ENCODE measurements at regions not wholly inside any gene's neighbourhood (a gene's known extent, or its start where the extent isn't known, plus 50 kb on each side); places are given as distances from the start of the nearest gene placed in this dataset.
A peak's percentile ranks its signal among the peaks of the same experiment; 100 is the strongest.

DNA sequence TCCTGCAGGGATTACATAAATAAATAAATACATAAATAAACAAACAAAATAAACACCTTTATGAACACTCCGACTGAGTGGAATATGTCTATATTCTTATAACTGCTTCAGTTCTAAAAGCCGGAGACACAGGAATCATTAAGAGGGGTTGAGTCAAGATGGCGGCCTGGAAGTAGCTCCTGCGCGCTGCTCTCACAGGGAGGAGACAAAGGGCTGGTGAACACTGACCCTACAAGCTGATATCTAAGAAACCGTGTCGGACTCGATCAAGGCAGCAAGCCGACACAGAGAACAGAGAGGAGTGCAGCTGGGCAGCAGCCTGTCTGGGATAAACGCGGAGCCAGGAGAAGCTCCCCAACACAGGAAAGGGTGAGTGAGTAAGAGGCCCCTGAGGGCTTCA is 1098.6 kb upstream of the NCAM2 start:
- no peak overlapping the region for H3K4me3 Mint-ChIP-seq
- DNase-seq (no peak), ATAC-seq (no peak)
- H3K4me1 Mint-ChIP-seq (ENCODE audit: low read depth) = no peaks in the 10 kb centered on the region
- H3K36me3 Mint-ChIP-seq (ENCODE audit: insufficient read depth) = no peaks in the 10 kb centered on the region
- H3K9me3 Mint-ChIP-seq = peaks cover 9% of the 10 kb centered on the region
- no peaks in the 10 kb centered on the region for H3K27me3 Mint-ChIP-seq (ENCODE audit: low read depth)

DNA sequence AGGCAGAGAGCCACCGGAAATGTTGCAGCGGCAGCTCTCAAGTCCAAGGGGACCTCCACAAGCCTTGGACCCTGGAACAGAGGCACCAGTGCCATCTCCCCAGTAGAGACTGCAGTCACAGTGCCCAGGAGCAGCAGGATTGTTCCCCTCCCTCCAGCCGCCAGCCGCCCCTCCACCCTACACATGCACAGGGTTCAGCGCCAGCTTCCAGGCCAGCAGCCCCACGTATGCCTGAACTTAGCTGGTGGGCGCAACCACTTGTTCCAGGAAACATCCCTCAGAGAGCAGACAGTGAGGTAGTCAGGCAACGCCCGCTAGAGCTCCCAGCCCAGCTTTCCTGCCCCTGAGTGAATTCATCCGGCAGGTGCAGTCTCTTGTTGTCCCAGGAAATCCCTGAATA is 1098.1 kb upstream of the NCAM2 start:
- Mint-ChIP-seq H3K4me3 (no peak overlapping the region), H3K27me3 (ENCODE audit: low read depth) (no peaks in the 10 kb centered on the region), H3K4me1 (ENCODE audit: low read depth) (no peaks in the 10 kb centered on the region), H3K9me3 (peaks cover 9% of the 10 kb centered on the region), H3K36me3 (ENCODE audit: insufficient read depth) (no peaks in the 10 kb centered on the region)
- no peak for DNase-seq
- peak in 1 of 2 donors; percentile 27 for ATAC-seq

DNA sequence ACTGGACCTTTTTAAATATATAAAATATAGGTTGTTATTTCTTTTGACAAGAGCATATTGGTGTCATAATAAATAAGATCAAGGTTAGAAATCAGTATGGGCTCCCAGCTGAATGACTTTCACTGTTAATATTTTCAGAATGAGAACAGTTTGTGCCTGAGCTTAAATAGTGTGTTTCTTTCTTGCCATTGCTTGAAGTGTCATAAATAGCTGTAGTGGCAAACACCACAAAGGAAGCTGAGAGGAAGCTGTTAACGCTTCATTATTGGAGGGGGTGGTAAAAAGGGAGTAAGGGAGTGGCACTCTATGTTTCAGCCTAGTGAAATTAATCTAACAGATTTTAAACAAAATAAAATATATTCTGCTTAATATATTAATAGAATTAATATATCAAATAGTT is 1089.8 kb upstream of the NCAM2 start:
- no peak for ATAC-seq
- H3K4me3 Mint-ChIP-seq = no peak overlapping the region
- no peaks in the 10 kb centered on the region for H3K27me3 Mint-ChIP-seq (ENCODE audit: low read depth)
- no peaks in the 10 kb centered on the region for H3K36me3 Mint-ChIP-seq (ENCODE audit: insufficient read depth)
- H3K9me3 Mint-ChIP-seq = no peaks in the 10 kb centered on the region
- no peak for DNase-seq
- no peaks in the 10 kb centered on the region for H3K4me1 Mint-ChIP-seq (ENCODE audit: low read depth)

DNA sequence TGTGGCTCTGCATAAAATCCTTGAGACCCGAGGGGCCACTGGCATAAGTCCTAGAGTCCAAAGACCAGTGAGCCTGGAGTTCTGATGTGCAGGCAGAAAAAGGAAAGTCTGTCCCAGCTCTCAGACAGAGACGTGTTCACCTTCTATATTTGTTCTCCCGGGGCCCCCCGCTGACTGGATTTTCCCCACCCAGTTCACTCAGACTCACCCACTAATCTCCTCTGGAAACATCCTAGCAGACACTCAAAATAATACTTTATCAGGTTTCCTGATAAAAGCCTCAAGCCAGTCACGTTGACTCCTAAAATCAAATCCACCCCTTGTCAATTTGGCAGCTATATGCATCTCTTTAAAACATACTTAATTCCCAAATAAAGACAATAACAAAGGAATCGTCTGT is 1084.2 kb upstream of the NCAM2 start:
- ATAC-seq (no peak), DNase-seq (no peak)
- Mint-ChIP-seq H3K36me3 (ENCODE audit: insufficient read depth) (no peaks in the 10 kb centered on the region), H3K4me1 (ENCODE audit: low read depth) (no peaks in the 10 kb centered on the region), H3K9me3 (no peaks in the 10 kb centered on the region), H3K27me3 (ENCODE audit: low read depth) (no peaks in the 10 kb centered on the region), H3K4me3 (no peak overlapping the region)

DNA sequence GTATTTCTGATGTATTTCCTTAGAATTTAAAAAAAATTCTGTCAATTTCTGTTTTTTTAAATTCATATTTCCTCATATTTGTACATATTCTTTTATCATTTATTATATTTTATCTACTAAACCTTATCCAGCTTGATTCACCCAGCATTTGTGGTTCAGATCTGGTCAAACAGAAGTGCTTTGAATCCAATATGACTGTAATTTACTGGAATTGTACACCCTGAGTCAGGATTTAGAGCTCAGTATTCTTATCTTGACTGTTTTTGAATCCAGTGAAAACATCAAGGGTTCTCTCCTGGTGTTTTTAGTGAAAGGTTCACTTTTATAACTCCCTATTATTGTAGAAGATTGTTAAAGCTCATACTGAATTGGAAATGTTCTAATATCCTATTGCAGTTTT is 1077.0 kb upstream of the NCAM2 start:
- H3K9me3 Mint-ChIP-seq = peaks cover 3% of the 10 kb centered on the region
- H3K36me3 Mint-ChIP-seq (ENCODE audit: insufficient read depth) = no peaks in the 10 kb centered on the region
- no peaks in the 10 kb centered on the region for H3K4me1 Mint-ChIP-seq (ENCODE audit: low read depth)
- H3K27me3 Mint-ChIP-seq (ENCODE audit: low read depth) = no peaks in the 10 kb centered on the region
- no peak overlapping the region for H3K4me3 Mint-ChIP-seq
- no peak for ATAC-seq
- DNase-seq = no peak

DNA sequence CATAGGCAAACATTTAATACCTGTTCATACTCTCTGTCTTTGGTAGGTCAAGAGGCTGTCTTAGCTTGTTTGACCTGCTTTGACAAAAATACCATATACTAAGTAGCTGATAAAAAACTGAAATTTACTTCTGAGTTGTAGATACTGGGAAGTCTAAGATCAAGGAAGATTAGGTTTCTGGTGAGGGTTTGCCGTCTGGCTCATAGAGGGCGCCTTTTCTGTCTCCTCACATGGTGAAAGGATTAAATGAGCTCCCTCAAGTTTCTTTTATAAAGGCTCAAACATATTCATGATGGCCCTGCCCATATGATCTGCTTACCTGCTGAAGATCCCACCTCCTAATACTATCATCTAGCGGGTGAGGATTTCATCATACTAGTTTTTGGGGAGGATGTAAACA is 1076.1 kb upstream of the NCAM2 start:
- DNase-seq = no peak
- Mint-ChIP-seq H3K4me3 (no peak overlapping the region), H3K9me3 (peaks cover 3% of the 10 kb centered on the region), H3K36me3 (ENCODE audit: insufficient read depth) (no peaks in the 10 kb centered on the region), H3K4me1 (ENCODE audit: low read depth) (no peaks in the 10 kb centered on the region), H3K27me3 (ENCODE audit: low read depth) (no peaks in the 10 kb centered on the region)
- no peak for ATAC-seq

DNA sequence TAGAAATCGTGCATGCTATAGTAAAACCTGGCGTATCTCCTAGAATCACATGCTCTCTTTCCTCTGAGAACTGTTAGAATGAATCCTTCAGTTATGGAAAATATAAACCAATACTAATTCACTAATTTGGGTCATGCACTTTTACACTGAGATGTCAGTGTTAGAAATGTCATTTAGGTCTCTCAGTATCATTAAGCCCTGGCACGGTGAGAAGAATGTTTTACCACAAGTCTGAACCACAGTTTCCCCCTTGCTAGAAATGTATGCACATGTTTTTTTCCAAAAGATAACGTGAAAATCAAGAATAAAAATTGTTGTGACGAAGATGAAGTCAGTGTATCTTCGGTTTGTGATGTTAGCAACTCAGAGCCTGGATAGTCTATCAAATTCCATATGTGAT is 1062.7 kb upstream of the NCAM2 start:
- Mint-ChIP-seq H3K4me1 (ENCODE audit: low read depth) (no peaks in the 10 kb centered on the region), H3K9me3 (peaks cover 15% of the 10 kb centered on the region), H3K4me3 (no peak overlapping the region), H3K36me3 (ENCODE audit: insufficient read depth) (no peaks in the 10 kb centered on the region), H3K27me3 (ENCODE audit: low read depth) (no peaks in the 10 kb centered on the region)
- ATAC-seq = no peak
- DNase-seq = no peak

DNA sequence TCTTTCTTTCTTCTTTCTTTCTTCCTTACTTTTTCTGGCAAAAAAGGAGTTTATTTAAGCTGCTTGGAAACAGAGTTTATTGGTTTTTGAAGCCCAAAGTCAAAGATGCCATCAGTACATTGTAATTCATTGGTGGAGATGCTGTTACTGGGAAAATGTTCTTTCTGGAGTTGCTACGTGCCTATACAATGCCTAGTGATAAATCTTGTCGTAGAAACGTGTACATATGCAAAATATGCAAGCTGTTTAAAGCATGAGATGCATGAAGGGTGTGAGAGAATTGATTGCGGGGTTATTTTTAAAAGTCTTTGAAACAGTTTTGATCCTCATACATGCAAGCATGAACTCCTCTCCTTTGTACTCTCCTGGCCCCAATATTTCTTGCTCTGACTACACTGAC is 1060.6 kb upstream of the NCAM2 start:
- DNase-seq (no peak), ATAC-seq (no peak)
- Mint-ChIP-seq H3K36me3 (ENCODE audit: insufficient read depth) (no peaks in the 10 kb centered on the region), H3K9me3 (peaks cover 16% of the 10 kb centered on the region), H3K4me3 (no peak overlapping the region), H3K4me1 (ENCODE audit: low read depth) (no peaks in the 10 kb centered on the region), H3K27me3 (ENCODE audit: low read depth) (no peaks in the 10 kb centered on the region)

DNA sequence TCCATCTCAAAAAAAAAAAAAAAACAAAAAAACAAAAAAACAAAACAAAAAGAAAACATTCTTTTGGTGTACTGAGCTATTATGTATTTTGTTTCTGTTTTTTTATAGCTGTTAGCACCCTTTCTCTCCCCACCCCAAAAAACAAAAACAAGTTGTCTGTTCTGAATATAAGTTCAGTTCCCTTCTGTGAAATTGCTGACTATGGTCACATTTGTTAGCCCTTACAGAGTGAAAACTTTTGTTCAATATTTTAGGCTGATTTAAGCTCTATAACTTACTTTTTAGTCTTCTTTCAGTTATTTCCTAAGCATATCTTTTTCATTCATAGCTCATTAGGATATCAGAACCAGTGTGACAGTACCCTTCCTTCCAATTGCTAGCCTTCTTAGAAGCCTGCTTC is 1056.6 kb upstream of the NCAM2 start:
- Mint-ChIP-seq H3K36me3 (ENCODE audit: insufficient read depth) (no peaks in the 10 kb centered on the region), H3K4me1 (ENCODE audit: low read depth) (no peaks in the 10 kb centered on the region), H3K27me3 (ENCODE audit: low read depth) (no peaks in the 10 kb centered on the region), H3K4me3 (no peak overlapping the region), H3K9me3 (peaks cover 22% of the 10 kb centered on the region)
- ATAC-seq (no peak), DNase-seq (no peak)

DNA sequence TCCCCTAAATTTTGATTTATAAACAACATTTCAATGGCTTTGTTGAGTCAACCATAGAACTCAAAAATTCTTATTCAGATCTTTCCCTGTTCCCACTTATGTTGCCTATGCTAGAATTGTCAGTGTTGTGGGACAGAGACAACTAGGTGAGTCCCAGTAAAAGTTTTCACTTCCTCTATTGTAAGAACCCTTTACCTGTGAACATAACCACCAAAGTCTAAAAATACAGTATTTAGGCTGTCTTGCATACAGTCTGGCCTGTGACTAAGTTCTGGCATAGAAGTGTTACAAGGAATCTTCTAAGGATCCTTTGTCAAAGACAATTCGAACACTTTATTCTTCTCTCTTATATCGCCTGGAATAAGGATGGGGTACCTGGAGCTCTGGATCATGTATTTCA is 1047.9 kb upstream of the NCAM2 start:
- H3K27me3 Mint-ChIP-seq (ENCODE audit: low read depth) = no peaks in the 10 kb centered on the region
- ATAC-seq = no peak
- H3K36me3 Mint-ChIP-seq (ENCODE audit: insufficient read depth) = no peaks in the 10 kb centered on the region
- peaks cover 12% of the 10 kb centered on the region for H3K9me3 Mint-ChIP-seq
- no peaks in the 10 kb centered on the region for H3K4me1 Mint-ChIP-seq (ENCODE audit: low read depth)
- no peak for DNase-seq
- H3K4me3 Mint-ChIP-seq = no peak overlapping the region

DNA sequence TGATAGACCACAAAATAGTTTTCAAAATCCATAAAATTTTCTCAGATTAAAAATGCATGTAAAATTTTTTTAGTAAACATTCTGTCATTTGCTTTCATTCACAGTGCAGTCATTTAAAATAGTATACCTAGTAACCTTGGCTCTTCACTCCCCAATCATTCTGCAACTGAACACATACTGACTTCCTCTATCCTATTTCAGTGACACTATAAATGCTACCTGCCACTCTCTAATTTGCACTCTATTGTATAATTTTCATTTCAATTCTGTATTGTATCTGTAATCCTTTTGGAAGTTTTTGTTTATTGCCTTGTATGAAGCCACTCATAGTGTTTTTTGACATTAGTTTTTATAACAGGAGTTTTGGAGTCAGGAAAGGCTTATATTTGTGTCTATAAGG is 1029.1 kb upstream of the NCAM2 start:
- no peak overlapping the region for H3K4me3 Mint-ChIP-seq
- H3K27me3 Mint-ChIP-seq (ENCODE audit: low read depth) = no peaks in the 10 kb centered on the region
- no peaks in the 10 kb centered on the region for H3K36me3 Mint-ChIP-seq (ENCODE audit: insufficient read depth)
- peaks cover 27% of the 10 kb centered on the region for H3K9me3 Mint-ChIP-seq
- ATAC-seq (no peak), DNase-seq (no peak)
- no peaks in the 10 kb centered on the region for H3K4me1 Mint-ChIP-seq (ENCODE audit: low read depth)

DNA sequence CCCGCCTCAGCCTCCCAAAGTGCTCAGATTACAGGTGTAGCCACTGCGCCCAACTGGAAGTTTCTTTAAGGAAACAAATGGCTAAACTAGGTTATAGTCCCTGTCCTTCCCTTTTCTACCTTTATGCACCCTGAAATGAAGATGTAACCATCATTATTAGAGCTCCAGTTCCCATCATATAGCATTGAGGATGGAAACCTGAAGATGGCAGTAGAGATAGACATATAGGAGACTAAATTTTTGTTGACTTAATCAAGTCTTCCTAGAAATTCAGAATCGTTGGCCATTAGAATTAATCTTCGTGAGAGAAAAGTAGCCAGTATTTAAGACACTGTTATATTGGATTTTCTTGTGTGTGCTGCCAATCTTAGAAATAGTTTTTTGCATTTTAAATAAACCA is 1016.3 kb upstream of the NCAM2 start:
- ATAC-seq = no peak

DNA sequence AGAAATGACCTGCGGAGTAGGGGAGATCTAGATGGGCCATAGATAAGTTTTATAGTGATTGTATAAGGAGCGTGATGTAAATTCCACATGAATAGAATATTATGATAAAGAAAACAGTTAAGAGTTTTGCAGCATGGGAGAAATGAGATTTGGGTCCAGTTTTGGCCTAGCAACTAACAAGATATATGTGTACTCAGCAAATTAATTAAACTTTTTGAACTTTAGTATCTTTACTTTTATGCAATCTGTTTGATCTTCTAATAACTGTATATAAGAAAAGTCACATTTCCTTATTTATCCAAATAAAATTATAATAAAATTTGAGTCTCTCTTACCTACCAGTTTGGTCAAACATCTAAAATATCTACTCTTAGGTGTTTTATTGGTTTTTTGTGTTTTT is 1011.8 kb upstream of the NCAM2 start:
- Mint-ChIP-seq H3K4me1 (ENCODE audit: low read depth) (no peaks in the 10 kb centered on the region), H3K4me3 (no peak overlapping the region), H3K27me3 (ENCODE audit: low read depth) (no peaks in the 10 kb centered on the region), H3K9me3 (peaks cover 14% of the 10 kb centered on the region), H3K36me3 (ENCODE audit: insufficient read depth) (no peaks in the 10 kb centered on the region)
- DNase-seq = no peak
- no peak for ATAC-seq

More for the DNA sequence above, 1016.3 kb upstream of the NCAM2 start:
- H3K36me3 Mint-ChIP-seq (ENCODE audit: insufficient read depth) = no peaks in the 10 kb centered on the region
- no peak for DNase-seq
- H3K27me3 Mint-ChIP-seq (ENCODE audit: low read depth) = no peaks in the 10 kb centered on the region
- H3K4me3 Mint-ChIP-seq = no peak overlapping the region
- no peaks in the 10 kb centered on the region for H3K4me1 Mint-ChIP-seq (ENCODE audit: low read depth)
- H3K9me3 Mint-ChIP-seq = peaks cover 4% of the 10 kb centered on the region

DNA sequence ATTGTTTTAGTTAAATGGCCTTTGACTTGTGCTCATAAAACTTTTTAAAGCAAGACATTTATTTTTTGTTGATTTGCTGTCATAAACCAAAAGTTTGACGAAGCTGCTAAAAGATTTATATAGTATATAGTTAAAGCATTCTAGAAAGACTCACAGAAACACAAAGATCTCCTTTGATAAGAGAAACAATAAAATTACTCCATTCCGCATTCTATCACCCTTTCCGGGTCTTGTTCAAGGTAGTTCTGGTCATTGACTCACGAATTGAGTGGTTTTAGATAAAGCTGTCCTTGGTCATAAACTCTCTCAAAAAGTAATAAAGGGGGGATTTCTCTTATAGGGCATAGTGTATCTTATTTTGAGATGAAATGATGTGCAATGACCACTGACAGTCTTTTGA is 1010.5 kb upstream of the NCAM2 start:
- ATAC-seq = no peak
- Mint-ChIP-seq H3K36me3 (ENCODE audit: insufficient read depth) (no peaks in the 10 kb centered on the region), H3K27me3 (ENCODE audit: low read depth) (no peaks in the 10 kb centered on the region), H3K4me1 (ENCODE audit: low read depth) (no peaks in the 10 kb centered on the region), H3K4me3 (no peak overlapping the region), H3K9me3 (peaks cover 23% of the 10 kb centered on the region)
- DNase-seq = no peak

DNA sequence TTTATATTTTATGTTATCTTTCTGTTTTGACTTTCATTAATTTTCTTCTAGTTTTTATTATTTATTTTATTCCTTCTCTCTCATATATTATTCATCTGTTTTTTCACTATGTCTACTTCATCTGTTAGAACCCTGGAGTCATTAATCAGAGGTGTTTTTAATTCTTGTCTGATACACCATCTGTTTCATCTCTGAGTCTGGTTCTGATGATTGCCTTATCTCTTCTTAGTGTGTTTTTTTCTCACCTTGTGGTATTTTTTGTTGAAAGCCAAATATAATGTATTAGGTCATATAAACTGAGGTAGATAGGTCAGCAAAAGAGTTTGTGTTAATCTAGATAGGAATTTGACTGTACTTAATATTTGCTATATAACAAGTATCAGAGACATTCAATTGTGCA is 1005.7 kb upstream of the NCAM2 start:
- no peak for ATAC-seq
- no peak overlapping the region for H3K4me3 Mint-ChIP-seq
- DNase-seq = no peak
- H3K9me3 Mint-ChIP-seq = peaks cover 34% of the 10 kb centered on the region
- H3K4me1 Mint-ChIP-seq (ENCODE audit: low read depth) = no peaks in the 10 kb centered on the region
- H3K27me3 Mint-ChIP-seq (ENCODE audit: low read depth) = no peaks in the 10 kb centered on the region
- H3K36me3 Mint-ChIP-seq (ENCODE audit: insufficient read depth) = no peaks in the 10 kb centered on the region

DNA sequence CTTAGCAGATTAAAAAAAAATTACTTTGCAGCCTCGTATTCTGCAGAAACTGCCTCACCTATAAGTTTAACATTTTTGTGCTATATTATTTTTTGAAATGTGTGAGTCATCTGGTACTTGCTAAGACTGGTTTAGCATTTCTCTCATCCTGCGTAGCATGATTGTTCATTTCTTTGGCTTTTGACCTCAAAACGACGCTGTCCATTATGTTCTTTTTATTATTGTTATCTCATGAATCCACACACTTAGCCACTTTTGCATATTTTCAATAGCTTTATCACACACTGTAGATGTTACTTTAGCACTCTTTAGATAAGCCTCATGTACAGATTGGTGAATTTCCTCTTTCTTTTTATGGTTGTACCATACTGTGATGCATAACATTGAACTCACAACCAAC is 1004.9 kb upstream of the NCAM2 start:
- ATAC-seq (no peak), DNase-seq (no peak)
- Mint-ChIP-seq H3K9me3 (peaks cover 30% of the 10 kb centered on the region), H3K27me3 (ENCODE audit: low read depth) (no peaks in the 10 kb centered on the region), H3K4me1 (ENCODE audit: low read depth) (no peaks in the 10 kb centered on the region), H3K36me3 (ENCODE audit: insufficient read depth) (no peaks in the 10 kb centered on the region), H3K4me3 (no peak overlapping the region)

Data from activated T-cell treated with anti-CD3 and anti-CD28 coated beads, Interleukin-2, amount 50 U/mL, for 4 hours (primary cell).